Fibroblast of upper back skin (primary cell): ENCODE measurements at regions not wholly inside any gene's neighbourhood (a gene's known extent, or its start where the extent isn't known, plus 50 kb on each side); places are given as distances from the start of the nearest gene placed in this dataset.
"Not testable (repeated sequence)": the region's sequence is repeated elsewhere in the genome, so short reads cannot be mapped to it uniquely, and the experiment has no call there.

ENCODE experiments used
- DNase-seq: peaks from one replicate; pipeline ENCODE4 v3.0.0-alpha.2; 2013

- DNase-seq: peak; percentile 39
Measured at GRCh38 chr3:115397433-115397832, 225.9 kb upstream of the GAP43 start.

GRCh38 chr3:115398506-115398905 lies 224.8 kb upstream of the GAP43 start:
- no peak for DNase-seq

GRCh38 chr3:115399750-115400149 lies 223.6 kb upstream of the GAP43 start:
- no peak for DNase-seq

GRCh38 chr3:115401298-115401697 lies 222.0 kb upstream of the GAP43 start:
- peak; percentile 90 for DNase-seq

- peak; percentile 89 for DNase-seq
Measured at GRCh38 chr3:115401851-115402501, 221.3 kb upstream of the GAP43 start.

- DNase-seq: peak; percentile 42
Measured at GRCh38 chr3:115402651-115403050, 220.7 kb upstream of the GAP43 start.

GRCh38 chr3:115403786-115404185 lies 219.5 kb upstream of the GAP43 start:
- no peak for DNase-seq

GRCh38 chr3:115409596-115409995 lies 213.7 kb upstream of the GAP43 start:
- DNase-seq: no peak

GRCh38 chr3:115414610-115415009 lies 208.7 kb upstream of the GAP43 start:
- not testable (repeated sequence) for DNase-seq

- no peak for DNase-seq
Measured at GRCh38 chr3:115415246-115415996, 207.9 kb upstream of the GAP43 start.

- no peak for DNase-seq
Measured at GRCh38 chr3:115418583-115418982, 204.7 kb upstream of the GAP43 start.

- DNase-seq: no peak
Measured at GRCh38 chr3:115420086-115420485, 203.2 kb upstream of the GAP43 start.

GRCh38 chr3:115423170-115423569 lies 200.1 kb upstream of the GAP43 start:
- no peak for DNase-seq

- DNase-seq: no peak
Measured at GRCh38 chr3:115428841-115429240, 194.5 kb upstream of the GAP43 start.

- DNase-seq: peak; percentile 93
Measured at GRCh38 chr3:115436767-115437301, 186.5 kb upstream of the GAP43 start.

GRCh38 chr3:115438799-115439198 lies 184.5 kb upstream of the GAP43 start:
- DNase-seq: no peak

GRCh38 chr3:115445559-115445958 lies 177.8 kb upstream of the GAP43 start:
- DNase-seq: no peak

GRCh38 chr3:115448851-115449250 lies 174.5 kb upstream of the GAP43 start:
- no peak for DNase-seq

GRCh38 chr3:115450036-115450435 lies 173.3 kb upstream of the GAP43 start:
- DNase-seq: no peak

GRCh38 chr3:115464036-115464435 lies 159.3 kb upstream of the GAP43 start:
- no peak for DNase-seq

GRCh38 chr3:115469649-115470048 lies 153.7 kb upstream of the GAP43 start:
- no peak for DNase-seq

GRCh38 chr3:115470254-115470653 lies 153.1 kb upstream of the GAP43 start:
- no peak for DNase-seq

GRCh38 chr3:115475178-115476041 lies 147.9 kb upstream of the GAP43 start:
- DNase-seq: no peak
